Ascending aorta (tissue), 2 donors: ENCODE measurements at regions not wholly inside any gene's neighbourhood (a gene's known extent, or its start where the extent isn't known, plus 50 kb on each side); places are given as distances from the start of the nearest gene placed in this dataset.

Experiments used
- DNase-seq, 2 donors: peaks; one replicate each; pipeline ENCODE4 v3.0.0-alpha.2; 2019; ENCODE audit warnings: low spot score in 2 of 2
- H3K27ac ChIP-seq, 2 donors: fragments of 200-600 bp; sonication (generic); one replicate each; pipeline ENCODE4 v1.5.1; 2016 to 2017; ENCODE audit warnings: mild to moderate bottlenecking in 1 of 2
- H3K27me3 ChIP-seq: fragments of 200-600 bp; sonication (generic); one replicate; pipeline ENCODE4 v1.5.1; 2017
- H3K36me3 ChIP-seq, 2 donors: fragments of 200-600 bp; sonication (generic); one replicate each; pipeline ENCODE4 v1.5.1; 2016
- H3K4me1 ChIP-seq, 2 donors: fragments of 200-600 bp; sonication (generic); one replicate each; pipeline ENCODE4 v1.5.1; 2016 to 2017; ENCODE audit warnings: mild to moderate bottlenecking in 1 of 2
- H3K4me3 ChIP-seq, 2 donors: fragments of 200-600 bp; sonication (generic); one replicate each; pipeline ENCODE4 v1.5.1; 2016 to 2017; ENCODE audit warnings: mild to moderate bottlenecking in 1 of 2
- H3K9me3 ChIP-seq, 2 donors: fragments of 200-600 bp; sonication (generic); one replicate each; pipeline ENCODE4 v1.5.1; 2016
- intact Hi-C: fragments of 100-400 bp; cut with DNase I; formaldehyde crosslinking; loops from one replicate; pipeline ENCODE4 v1.15.1; 2023
- TF ChIP-seq, protein P1 (sequence below), 3 experiments: fragments of 200-600 bp in 2 of 3; fragments of 450-650 bp in 1 of 3; sonication (generic) in 2 of 3; IDR thresholded peaks; one replicate each; pipeline ENCODE4 v1.5.1; 2016 to 2019; ENCODE audit warnings: antibody characterized with exemption in 3 of 3, mild to moderate bottlenecking in 1 of 3, moderate library complexity in 1 of 3

DNA sequence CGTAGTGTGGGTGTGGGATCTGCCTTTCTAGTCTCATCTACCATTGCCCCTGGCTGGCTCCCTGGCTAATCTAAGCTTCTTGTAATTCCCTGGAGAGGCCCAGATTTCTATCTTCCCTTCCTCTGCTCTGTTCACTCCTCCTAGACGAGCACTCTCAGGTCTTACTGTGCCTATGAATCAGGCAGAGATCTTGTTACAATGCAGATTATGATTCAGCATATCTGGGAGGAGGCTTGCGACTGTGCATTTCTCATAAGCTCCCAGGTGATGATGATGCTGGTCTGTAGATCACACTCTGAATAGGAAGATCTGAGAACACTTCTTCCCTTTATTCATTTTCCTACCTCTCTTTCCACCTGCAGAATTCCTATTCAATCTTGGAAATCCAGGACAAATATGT is 200.1 kb downstream of the CBLN1 start:
- Histone ChIP-seq H3K27ac (no peak overlapping the region), H3K4me3 (no peak overlapping the region), H3K27me3 (no peaks in the 10 kb centered on the region), H3K4me1 (no peaks in the 10 kb centered on the region), H3K36me3 (no peaks in the 10 kb centered on the region), H3K9me3 (peaks cover 0 to 5% of the 10 kb centered on the region in 2 donors)
- intact Hi-C loops = no loop called here
- TF ChIP-seq, protein P1, sequence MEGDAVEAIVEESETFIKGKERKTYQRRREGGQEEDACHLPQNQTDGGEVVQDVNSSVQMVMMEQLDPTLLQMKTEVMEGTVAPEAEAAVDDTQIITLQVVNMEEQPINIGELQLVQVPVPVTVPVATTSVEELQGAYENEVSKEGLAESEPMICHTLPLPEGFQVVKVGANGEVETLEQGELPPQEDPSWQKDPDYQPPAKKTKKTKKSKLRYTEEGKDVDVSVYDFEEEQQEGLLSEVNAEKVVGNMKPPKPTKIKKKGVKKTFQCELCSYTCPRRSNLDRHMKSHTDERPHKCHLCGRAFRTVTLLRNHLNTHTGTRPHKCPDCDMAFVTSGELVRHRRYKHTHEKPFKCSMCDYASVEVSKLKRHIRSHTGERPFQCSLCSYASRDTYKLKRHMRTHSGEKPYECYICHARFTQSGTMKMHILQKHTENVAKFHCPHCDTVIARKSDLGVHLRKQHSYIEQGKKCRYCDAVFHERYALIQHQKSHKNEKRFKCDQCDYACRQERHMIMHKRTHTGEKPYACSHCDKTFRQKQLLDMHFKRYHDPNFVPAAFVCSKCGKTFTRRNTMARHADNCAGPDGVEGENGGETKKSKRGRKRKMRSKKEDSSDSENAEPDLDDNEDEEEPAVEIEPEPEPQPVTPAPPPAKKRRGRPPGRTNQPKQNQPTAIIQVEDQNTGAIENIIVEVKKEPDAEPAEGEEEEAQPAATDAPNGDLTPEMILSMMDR (IDR thresholded peaks at IDR 0.05) = no peak
- DNase-seq = no peak

DNA sequence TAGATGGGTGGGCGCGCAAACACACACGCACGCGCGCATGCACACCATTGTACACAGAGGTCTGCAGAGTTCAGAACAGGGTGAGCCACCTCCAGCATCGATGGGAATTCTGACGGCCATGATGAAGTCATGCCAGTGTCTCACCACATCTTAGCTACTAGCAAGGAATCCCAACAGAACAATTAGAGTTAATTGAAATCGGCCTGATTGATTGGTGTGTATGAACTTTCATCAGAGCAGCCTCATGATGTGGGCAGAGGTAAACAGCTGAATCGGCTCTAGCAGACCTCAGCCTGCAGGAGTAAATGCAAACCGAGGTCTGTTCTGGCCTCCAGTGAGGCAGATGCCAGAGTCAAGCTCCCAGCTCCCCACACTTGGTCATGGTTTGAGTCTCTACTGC is 200.6 kb downstream of the CBLN1 start:
- intact Hi-C loops = no loop called here

DNA sequence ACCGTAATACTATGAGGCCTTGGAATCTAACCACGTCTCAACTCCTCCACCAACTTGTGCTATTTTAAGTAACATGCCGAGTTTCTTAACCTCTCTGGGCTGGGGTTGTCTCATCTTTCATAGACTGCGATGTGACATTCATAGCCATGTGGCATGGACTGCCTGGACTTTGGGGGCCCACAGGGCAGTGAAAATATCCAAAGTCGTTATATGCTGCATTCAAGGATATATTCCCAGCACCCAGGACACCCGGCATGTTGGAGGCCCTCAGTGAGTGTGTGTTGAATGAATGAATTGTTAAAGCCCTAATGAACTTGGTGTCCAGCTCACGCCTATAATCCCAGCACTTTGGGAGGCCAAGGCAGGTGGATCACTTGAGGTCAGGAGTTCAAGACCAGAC is 203.1 kb downstream of the CBLN1 start:
- H3K4me1 ChIP-seq = no peaks in the 10 kb centered on the region
- DNase-seq = no peak

More for the DNA sequence above, 200.6 kb downstream of the CBLN1 start:
- H3K4me3 ChIP-seq = no peak overlapping the region
- DNase-seq = no peak
- H3K27me3 ChIP-seq = no peaks in the 10 kb centered on the region
- no peak overlapping the region for H3K27ac ChIP-seq
- no peaks in the 10 kb centered on the region for H3K36me3 ChIP-seq
- H3K4me1 ChIP-seq = no peaks in the 10 kb centered on the region
- H3K9me3 ChIP-seq = peaks cover 0 to 5% of the 10 kb centered on the region in 2 donors
- TF ChIP-seq, protein P1 (IDR thresholded peaks at IDR 0.05) = no peak

DNA sequence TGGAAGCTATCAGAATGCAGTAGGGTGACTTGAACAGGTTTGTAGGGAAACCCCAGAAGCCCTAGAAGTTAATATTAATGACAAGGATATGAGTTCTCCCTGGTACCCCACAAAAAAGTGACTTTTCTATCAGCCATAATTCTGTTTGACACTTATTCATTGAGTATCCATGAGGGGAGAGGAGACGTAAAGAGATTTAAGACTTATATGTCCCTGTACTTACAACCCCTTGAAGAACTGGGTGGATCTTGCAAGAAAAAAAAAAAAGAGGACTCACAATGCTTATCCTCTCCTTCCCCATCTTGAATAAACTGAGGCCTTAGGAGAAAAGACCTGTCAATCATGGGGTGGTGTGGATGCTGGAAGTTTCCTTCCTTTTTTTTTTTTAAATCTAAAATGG is 203.5 kb downstream of the CBLN1 start:
- TF ChIP-seq, protein P1 (IDR thresholded peaks at IDR 0.05) = no peak
- Histone ChIP-seq H3K9me3 (no peaks in the 10 kb centered on the region), H3K36me3 (no peaks in the 10 kb centered on the region), H3K4me3 (no peak overlapping the region), H3K27me3 (no peaks in the 10 kb centered on the region), H3K27ac (no peak overlapping the region), H3K4me1 (no peaks in the 10 kb centered on the region)
- intact Hi-C loops = no loop called here
- no peak for DNase-seq

More for the DNA sequence above, 203.1 kb downstream of the CBLN1 start:
- H3K4me3 ChIP-seq = no peak overlapping the region
- no peaks in the 10 kb centered on the region for H3K9me3 ChIP-seq
- TF ChIP-seq, protein P1 (IDR thresholded peaks at IDR 0.05) = no peak
- H3K27ac ChIP-seq = no peak overlapping the region
- no peaks in the 10 kb centered on the region for H3K27me3 ChIP-seq
- no peaks in the 10 kb centered on the region for H3K36me3 ChIP-seq
- intact Hi-C loops = no loop called here

DNA sequence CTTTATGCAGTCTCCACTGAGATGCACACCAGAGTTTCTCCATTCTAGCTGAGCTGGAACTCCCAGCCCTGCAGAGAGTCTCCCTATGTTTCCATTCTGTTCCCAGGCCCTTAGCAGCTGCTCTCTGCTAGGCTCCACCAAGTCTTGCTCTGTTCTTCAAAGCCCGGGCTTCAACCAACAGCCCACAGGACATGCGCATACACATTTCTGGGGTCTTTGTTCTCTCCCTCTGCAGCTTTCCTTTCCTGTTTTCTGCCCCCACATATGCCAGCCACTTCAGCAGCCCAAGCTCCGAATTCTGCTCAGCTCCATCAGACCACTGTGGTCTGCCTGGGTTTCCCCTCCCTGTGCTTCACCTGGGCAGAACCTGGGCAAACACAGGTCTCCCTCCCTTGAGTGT is 205.9 kb downstream of the CBLN1 start:
- intact Hi-C loops = no loop called here
- Histone ChIP-seq H3K4me3 (no peak overlapping the region), H3K27me3 (no peaks in the 10 kb centered on the region), H3K4me1 (no peaks in the 10 kb centered on the region), H3K36me3 (no peaks in the 10 kb centered on the region), H3K27ac (no peak overlapping the region), H3K9me3 (no peaks in the 10 kb centered on the region)
- TF ChIP-seq, protein P1 (IDR thresholded peaks at IDR 0.05) = no peak
- no peak for DNase-seq

DNA sequence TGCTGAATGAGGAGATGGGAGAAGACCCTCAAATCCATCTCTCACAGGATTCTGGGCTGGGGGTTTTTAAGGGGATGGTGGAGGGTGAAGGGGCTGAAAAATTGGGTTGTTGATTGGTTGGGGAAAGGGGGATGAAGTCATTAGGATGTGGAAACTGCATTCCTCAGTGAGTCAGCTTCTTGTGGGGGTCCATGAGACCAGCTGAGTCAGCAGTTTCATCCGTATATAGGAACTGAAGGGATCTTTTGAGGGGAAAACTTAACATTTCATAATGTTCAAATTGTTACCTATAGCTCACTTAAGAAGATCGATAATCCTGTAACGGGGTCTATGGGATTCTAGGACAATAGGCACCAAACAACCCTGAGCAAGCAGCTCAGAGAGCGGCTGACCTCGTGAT is 213.4 kb downstream of the CBLN1 start:
- H3K27ac ChIP-seq = no peak overlapping the region
- H3K36me3 ChIP-seq = no peaks in the 10 kb centered on the region
- no peaks in the 10 kb centered on the region for H3K27me3 ChIP-seq
- H3K4me1 ChIP-seq = no peaks in the 10 kb centered on the region
- H3K9me3 ChIP-seq = no peaks in the 10 kb centered on the region
- no peak for DNase-seq
- TF ChIP-seq, protein P1 (IDR thresholded peaks at IDR 0.05) = no peak
- intact Hi-C loops = no loop called here
- no peak overlapping the region for H3K4me3 ChIP-seq
